ENCODE measurements at regions not wholly inside any gene's neighbourhood (a gene's known extent, or its start where the extent isn't known, plus 50 kb on each side); places are given as distances from the start of the nearest gene placed in this dataset.

- TF ChIP-seq TAF1 (IDR thresholded peaks at IDR 0.05; ENCODE audit: borderline replicate concordance, insufficient read depth, low read length) (no peak), SIN3A (IDR thresholded peaks at IDR 0.05; ENCODE audit: borderline replicate concordance, insufficient read depth, low read length) (no peak), REST (IDR thresholded peaks at IDR 0.05; ENCODE audit: insufficient read depth in 1 of 2, low read depth in 2 of 2, low read length in 2 of 2) (no peak), POLR2AphosphoS5 (IDR thresholded peaks at IDR 0.05; ENCODE audit: low read depth, low read length) (no peak), FOXP2 (optimal IDR thresholded peaks at IDR 0.05; ENCODE audit: borderline replicate concordance, extremely low read depth, extremely low read length, insufficient read depth) (no peak)
Measured at GRCh38 chr18:51559902-51560287, 362.4 kb upstream of the MEX3C start.

All from PFSK-1 (cell line).